Keratinocyte (primary cell): ENCODE measurements at regions not wholly inside any gene's neighbourhood (a gene's known extent, or its start where the extent isn't known, plus 50 kb on each side); places are given as distances from the start of the nearest gene placed in this dataset.
"Not testable (repeated sequence)": the region's sequence is repeated elsewhere in the genome, so short reads cannot be mapped to it uniquely, and the experiment has no call there.

Experiments used
- DNase-seq: peaks from one replicate; pipeline ENCODE4 v3.0.0-alpha.2; 2011; ENCODE audit warnings: low read depth, missing footprints, low spot score
- FAIRE-seq: peaks from 2 replicates; lab custom pipeline; 2011; peaks lifted over from hg19 to GRCh38; lab: Jason Lieb, UNC
- H2AFZ ChIP-seq: 2 replicates; pipeline ENCODE4 v1.6.0; 2012; ENCODE audit warnings: low read length, control low read depth, inconsistent platforms; ENCODE audit not compliant: control insufficient read depth
- H3K27ac ChIP-seq: 2 replicates; pipeline ENCODE4 v1.5.1; 2011; ENCODE audit warnings: low read length; ENCODE audit not compliant: control insufficient read depth, insufficient read depth
- H3K27me3 ChIP-seq: 3 replicates; pipeline ENCODE4 v1.6.0; 2011; ENCODE audit warnings: low read length; ENCODE audit not compliant: control insufficient read depth, insufficient read depth; ENCODE audit errors: extremely low read depth
- H3K36me3 ChIP-seq, 2 experiments: 2 replicates in 1 of 2; 3 replicates in 1 of 2; pipeline ENCODE4 v1.5.1; 2011; ENCODE audit warnings: low read length in 2 of 2, mild to moderate bottlenecking in 1 of 2; ENCODE audit not compliant: control insufficient read depth in 2 of 2, insufficient read depth in 2 of 2; ENCODE audit errors: extremely low read depth in 1 of 2
- H3K4me1 ChIP-seq: 3 replicates; pipeline ENCODE4 v1.5.1; 2011; ENCODE audit warnings: low read length; ENCODE audit not compliant: control insufficient read depth, insufficient read depth; ENCODE audit errors: extremely low read depth
- H3K4me2 ChIP-seq: 3 replicates; pipeline ENCODE4 v1.6.0; 2011; ENCODE audit warnings: low read depth, low read length; ENCODE audit not compliant: control insufficient read depth, insufficient read depth; ENCODE audit errors: extremely low read depth
- H3K4me3 ChIP-seq, 3 experiments: fragments of 200-600 bp in 1 of 3; sonication (generic) in 1 of 3; 2 replicates in 2 of 3; 3 replicates in 1 of 3; pipeline ENCODE4 v1.5.1; 2011 to 2016; ENCODE audit warnings: low read length in 3 of 3, mild to moderate bottlenecking in 3 of 3, control low read depth in 2 of 3, inconsistent platforms in 1 of 3, low read depth in 1 of 3, mixed read lengths in 1 of 3, mixed run types in 1 of 3, moderate library complexity in 1 of 3; ENCODE audit not compliant: control insufficient read depth in 2 of 3, insufficient read depth in 2 of 3; ENCODE audit errors: extremely low read depth in 1 of 3
- H3K79me2 ChIP-seq: 2 replicates; pipeline ENCODE4 v1.6.0; 2012; ENCODE audit warnings: low read length; ENCODE audit not compliant: control insufficient read depth, insufficient read depth
- H3K9ac ChIP-seq: 3 replicates; pipeline ENCODE4 v1.6.0; 2011; ENCODE audit warnings: low read length; ENCODE audit not compliant: control insufficient read depth, insufficient read depth; ENCODE audit errors: extremely low read depth
- H3K9me1 ChIP-seq: 3 replicates; pipeline ENCODE4 v1.6.0; 2011; ENCODE audit warnings: low read length; ENCODE audit not compliant: control insufficient read depth, insufficient read depth; ENCODE audit errors: extremely low read depth
- H3K9me3 ChIP-seq: 2 replicates; pipeline ENCODE4 v1.5.1; 2012; ENCODE audit warnings: low read depth, low read length; ENCODE audit not compliant: control insufficient read depth
- H4K20me1 ChIP-seq: 3 replicates; pipeline ENCODE4 v1.6.0; 2011; ENCODE audit warnings: low read length; ENCODE audit not compliant: control insufficient read depth, insufficient read depth; ENCODE audit errors: extremely low read depth
- EZH2 ChIP-seq: IDR thresholded peaks from one replicate; pipeline ENCODE4 v1.6.1; 2012; ENCODE audit warnings: inconsistent platforms, mild to moderate bottlenecking, low read length, moderate library complexity
- dilution Hi-C: fragments of 300-500 bp; cut with MboI; formaldehyde crosslinking; loops from one replicate; pipeline ENCODE4 v1.7.0; 2020; ENCODE audit warnings: low sequenced_read_pairs; ENCODE audit not compliant: extremely low pct_ligation_motif_present
- TF ChIP-seq, protein P1 (sequence below), 3 experiments: IDR thresholded peaks in 1 of 3; conservative IDR thresholded peaks in 1 of 3; optimal IDR thresholded peaks in 1 of 3; 2 replicates in 2 of 3; 3 replicates in 1 of 3; pipeline versions ENCODE3 to v1.5.1; 2011; ENCODE audit warnings: low read length in 3 of 3, mild to moderate bottlenecking in 3 of 3, moderate library complexity in 2 of 3, control low read depth in 1 of 3, inconsistent platforms in 1 of 3; ENCODE audit not compliant: insufficient read depth in 2 of 3; ENCODE audit errors: extremely low read depth in 1 of 3

DNA sequence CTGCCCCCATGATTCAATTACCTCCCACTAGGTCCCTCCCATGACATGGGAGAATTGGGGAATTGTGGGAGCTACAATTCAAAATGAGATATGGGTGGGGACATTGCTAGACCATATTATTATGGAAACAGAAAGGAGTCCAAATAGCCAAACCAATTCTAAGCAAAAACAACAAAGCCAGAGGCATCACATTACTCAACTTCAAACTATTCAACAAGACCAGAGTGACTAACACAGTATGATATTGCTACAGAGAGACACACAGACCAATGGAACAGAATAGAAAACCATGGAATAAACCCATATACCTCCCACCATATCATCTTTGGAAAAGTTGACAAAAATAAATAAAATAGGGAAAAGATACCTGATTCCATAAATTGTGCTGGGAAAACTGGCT, 710.5 kb upstream of the CDH9 start:
- Histone ChIP-seq H3K4me1 (no peaks in the 10 kb centered on the region), H3K9me1 (no peaks in the 10 kb centered on the region), H3K9me3 (no peaks in the 10 kb centered on the region), H3K27ac (no peak overlapping the region), H2AFZ (no peak overlapping the region), H3K4me3 (no peak overlapping the region), H3K4me2 (no peak overlapping the region), H3K36me3 (no peaks in the 10 kb centered on the region), H3K27me3 (no peaks in the 10 kb centered on the region), H4K20me1 (no peaks in the 10 kb centered on the region), H3K79me2 (no peaks in the 10 kb centered on the region), H3K9ac (no peak overlapping the region)
- FAIRE-seq (no peak), DNase-seq (no peak)
- TF ChIP-seq, protein P1, sequence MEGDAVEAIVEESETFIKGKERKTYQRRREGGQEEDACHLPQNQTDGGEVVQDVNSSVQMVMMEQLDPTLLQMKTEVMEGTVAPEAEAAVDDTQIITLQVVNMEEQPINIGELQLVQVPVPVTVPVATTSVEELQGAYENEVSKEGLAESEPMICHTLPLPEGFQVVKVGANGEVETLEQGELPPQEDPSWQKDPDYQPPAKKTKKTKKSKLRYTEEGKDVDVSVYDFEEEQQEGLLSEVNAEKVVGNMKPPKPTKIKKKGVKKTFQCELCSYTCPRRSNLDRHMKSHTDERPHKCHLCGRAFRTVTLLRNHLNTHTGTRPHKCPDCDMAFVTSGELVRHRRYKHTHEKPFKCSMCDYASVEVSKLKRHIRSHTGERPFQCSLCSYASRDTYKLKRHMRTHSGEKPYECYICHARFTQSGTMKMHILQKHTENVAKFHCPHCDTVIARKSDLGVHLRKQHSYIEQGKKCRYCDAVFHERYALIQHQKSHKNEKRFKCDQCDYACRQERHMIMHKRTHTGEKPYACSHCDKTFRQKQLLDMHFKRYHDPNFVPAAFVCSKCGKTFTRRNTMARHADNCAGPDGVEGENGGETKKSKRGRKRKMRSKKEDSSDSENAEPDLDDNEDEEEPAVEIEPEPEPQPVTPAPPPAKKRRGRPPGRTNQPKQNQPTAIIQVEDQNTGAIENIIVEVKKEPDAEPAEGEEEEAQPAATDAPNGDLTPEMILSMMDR (optimal IDR thresholded peaks at IDR 0.05 in 1 of 3, IDR thresholded peaks at IDR 0.05 in 1 of 3, conservative IDR thresholded peaks at IDR 0.05 in 1 of 3; ENCODE audit: extremely low read depth in 1 of 3, insufficient read depth in 2 of 3, low read length in 3 of 3), result no peak
- TF ChIP-seq EZH2, result no peak
- dilution Hi-C loops, result no loop called here

DNA sequence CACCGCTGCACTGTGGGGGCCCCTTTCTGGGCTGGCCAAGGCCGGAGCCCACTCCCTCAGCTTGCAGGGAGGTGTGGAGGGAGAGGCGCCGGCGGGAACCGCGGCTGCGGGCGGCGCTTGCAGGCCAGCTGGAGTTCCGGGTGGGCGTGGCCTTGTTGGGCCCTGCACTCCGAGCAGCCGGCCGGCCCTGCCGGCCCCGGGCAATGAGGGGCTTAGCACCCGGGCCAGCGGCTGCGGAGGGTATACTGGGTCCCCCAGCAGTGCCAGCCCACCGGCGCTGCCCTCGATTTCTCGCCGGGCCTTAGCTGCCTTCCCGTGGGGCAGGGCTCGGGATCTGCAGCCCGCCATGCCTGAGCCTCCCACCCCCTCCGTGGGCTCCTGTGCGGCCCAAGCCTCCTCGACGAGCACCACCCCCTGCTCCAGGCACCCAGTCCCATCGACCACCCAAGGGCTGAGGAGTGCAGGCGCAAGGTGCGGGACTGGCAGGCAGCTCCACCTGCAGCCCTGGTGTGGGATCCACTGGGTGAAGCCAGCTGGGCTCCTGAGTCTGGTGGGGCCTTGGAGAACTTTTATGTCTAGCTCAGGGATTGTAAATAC, 705.1 kb upstream of the CDH9 start:
- dilution Hi-C loops, H3K4me3 ChIP-seq, FAIRE-seq: not testable (repeated sequence)

DNA sequence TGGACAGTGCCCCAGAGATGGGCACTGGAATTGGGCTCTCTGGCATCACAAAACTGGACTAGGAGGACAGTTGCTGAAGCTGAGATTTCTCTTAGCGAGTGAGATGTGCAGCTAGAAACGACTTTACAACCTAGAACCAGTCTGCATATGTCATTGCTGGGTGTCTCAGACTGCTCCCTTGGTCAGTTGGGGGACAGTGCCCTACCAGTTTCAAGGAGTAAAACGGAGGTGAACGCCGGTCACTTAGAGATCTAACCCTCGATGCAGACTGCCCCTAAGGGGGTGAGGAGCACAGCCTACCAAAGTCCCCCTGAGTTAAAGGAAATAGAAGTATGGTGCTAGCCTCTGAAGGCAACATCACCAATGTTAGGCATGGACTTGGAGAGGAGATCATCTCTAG, 704.4 kb upstream of the CDH9 start:
- Histone ChIP-seq H3K79me2 (no peaks in the 10 kb centered on the region), H3K9me1 (no peaks in the 10 kb centered on the region), H3K4me3 (no peak overlapping the region), H3K9me3 (no peaks in the 10 kb centered on the region), H3K27me3 (no peaks in the 10 kb centered on the region), H3K36me3 (no peaks in the 10 kb centered on the region), H2AFZ (no peak overlapping the region), H3K4me1 (no peaks in the 10 kb centered on the region), H3K4me2 (no peak overlapping the region), H3K27ac (no peak overlapping the region), H3K9ac (no peak overlapping the region), H4K20me1 (no peaks in the 10 kb centered on the region)
- DNase-seq, result no peak
- FAIRE-seq, result no peak
- TF ChIP-seq EZH2, result no peak
- TF ChIP-seq, protein P1 (optimal IDR thresholded peaks at IDR 0.05 in 1 of 3, IDR thresholded peaks at IDR 0.05 in 1 of 3, conservative IDR thresholded peaks at IDR 0.05 in 1 of 3; ENCODE audit: extremely low read depth in 1 of 3, insufficient read depth in 2 of 3, low read length in 3 of 3), result no peak
- dilution Hi-C loops, result no loop called here

More for the DNA sequence above, 705.1 kb upstream of the CDH9 start:
- not testable (repeated sequence) for H3K4me2 ChIP-seq, H2AFZ ChIP-seq, H3K27ac ChIP-seq, H3K27me3 ChIP-seq, H3K9me1 ChIP-seq, H3K9me3 ChIP-seq, H3K36me3 ChIP-seq, H3K4me1 ChIP-seq, H3K79me2 ChIP-seq, H4K20me1 ChIP-seq, DNase-seq, H3K9ac ChIP-seq
